WTC11 (cell line): ENCODE measurements at regions not wholly inside any gene's neighbourhood (a gene's known extent, or its start where the extent isn't known, plus 50 kb on each side); places are given as distances from the start of the nearest gene placed in this dataset.

Source experiments
- ATAC-seq: fragments of 200-7000 bp; cut with Tn5 transposase; 2 replicates; pipeline ENCODE4 v1.10.0; 2021; ENCODE audit warnings: mild to moderate bottlenecking, moderate library complexity
- CTCF ChIA-PET: fragments of 300-600 bp; sonication (Branson Sonifier 250); formaldehyde crosslinking; loops from one replicate; lab custom pipeline; 2021; ENCODE audit warnings: antibody characterized with exemption; lab: Charles Lee
- POLR2A ChIA-PET: fragments of 350-600 bp; sonication (Branson Sonifier 250); formaldehyde crosslinking; loops from one replicate; lab custom pipeline; 2021; ENCODE audit warnings: antibody characterized with exemption; lab: Charles Lee
- DNase-seq: peaks from one replicate; pipeline ENCODE4 v3.0.0; 2021; ENCODE audit warnings: low spot score
- H3K27ac Mint-ChIP-seq: 2 replicates; pipeline ENCODE4 v1.8.0; 2021; ENCODE audit warnings: mixed read lengths
- H3K27me3 Mint-ChIP-seq: 2 replicates; pipeline ENCODE4 v1.8.0; 2021; ENCODE audit warnings: low read depth, mild to moderate bottlenecking, moderate library complexity, mixed read lengths
- H3K36me3 Mint-ChIP-seq: 2 replicates; pipeline ENCODE4 v1.8.0; 2021; ENCODE audit warnings: mixed read lengths
- H3K4me1 Mint-ChIP-seq: 2 replicates; pipeline ENCODE4 v1.8.0; 2022; ENCODE audit warnings: mixed read lengths
- H3K4me3 Mint-ChIP-seq: 2 replicates; pipeline ENCODE4 v1.8.0; 2021; ENCODE audit warnings: mild to moderate bottlenecking, moderate library complexity, mixed read lengths
- H3K9me3 Mint-ChIP-seq: 2 replicates; pipeline ENCODE4 v1.8.0; 2021; ENCODE audit warnings: mixed read lengths
- CBFB ChIP-seq: sonication (generic); formaldehyde crosslinking; IDR thresholded peaks from 2 replicates; pipeline ENCODE4 v1.8.1; 2022; ENCODE audit warnings: mild to moderate bottlenecking, low read depth, missing genetic modification reagents
- CREB1 ChIP-seq: sonication (generic); formaldehyde crosslinking; IDR thresholded peaks from 2 replicates; pipeline ENCODE4 v1.8.0; 2023; ENCODE audit warnings: mild to moderate bottlenecking, missing genetic modification reagents
- EMX1 ChIP-seq: fragments of 250-450 bp; sonication (Bioruptor Pico); IDR thresholded peaks from 2 replicates; pipeline ENCODE4 v1.8.0; 2021; ENCODE audit warnings: mild to moderate bottlenecking
- GRHL2 ChIP-seq: fragments of 250-450 bp; sonication (Bioruptor Pico); IDR thresholded peaks from 2 replicates; pipeline ENCODE4 v1.8.0; 2022; ENCODE audit warnings: mild to moderate bottlenecking, moderate library complexity; ENCODE audit not compliant: insufficient replicate concordance, severe bottlenecking
- MYBL2 ChIP-seq: sonication (generic); formaldehyde crosslinking; IDR thresholded peaks from 2 replicates; pipeline ENCODE4 v1.8.1; 2023; ENCODE audit warnings: mild to moderate bottlenecking, moderate library complexity, missing genetic modification reagents
- NR3C1 ChIP-seq: sonication (generic); formaldehyde crosslinking; conservative IDR thresholded peaks from 2 replicates; pipeline ENCODE4 v1.8.1; 2023; ENCODE audit warnings: low read depth, mild to moderate bottlenecking, missing genetic modification reagents
- PRRX2 ChIP-seq: fragments of 250-450 bp; sonication (Bioruptor Pico); IDR thresholded peaks from 2 replicates; pipeline ENCODE4 v1.8.0; 2021; ENCODE audit warnings: mild to moderate bottlenecking
- RELA ChIP-seq: sonication (generic); formaldehyde crosslinking; IDR thresholded peaks from 2 replicates; pipeline ENCODE4 v1.8.1; 2022; ENCODE audit warnings: missing genetic modification reagents, mild to moderate bottlenecking, borderline replicate concordance
- ZNF232 ChIP-seq: sonication (generic); formaldehyde crosslinking; IDR thresholded peaks from 2 replicates; pipeline ENCODE4 v1.8.0; 2022; ENCODE audit warnings: mild to moderate bottlenecking, missing genetic modification reagents
- ZNF263 ChIP-seq: sonication (generic); formaldehyde crosslinking; IDR thresholded peaks from 2 replicates; pipeline ENCODE4 v1.8.1; 2022; ENCODE audit warnings: low read depth, mild to moderate bottlenecking, moderate library complexity, missing genetic modification reagents
- ZNF317 ChIP-seq: sonication (generic); formaldehyde crosslinking; IDR thresholded peaks from 2 replicates; pipeline ENCODE4 v1.8.1; 2023; ENCODE audit warnings: low read depth, mild to moderate bottlenecking, moderate library complexity, missing genetic modification reagents, borderline replicate concordance
- ZNF671 ChIP-seq: fragments of 250-450 bp; sonication (Bioruptor Pico); IDR thresholded peaks from 2 replicates; pipeline ENCODE4 v1.8.0; 2021; ENCODE audit warnings: mild to moderate bottlenecking
- TF ChIP-seq, protein P1 (sequence below): fragments of 250-450 bp; sonication (Bioruptor Pico); IDR thresholded peaks from 2 replicates; pipeline ENCODE4 v2.1.2; 2022; ENCODE audit warnings: mild to moderate bottlenecking, moderate library complexity
- TF ChIP-seq, protein P2 (sequence below): sonication (generic); formaldehyde crosslinking; IDR thresholded peaks from 2 replicates; pipeline ENCODE4 v1.8.1; 2022; ENCODE audit warnings: mild to moderate bottlenecking, moderate library complexity, missing genetic modification reagents
- TF ChIP-seq, protein P3 (sequence below): sonication (generic); formaldehyde crosslinking; IDR thresholded peaks from 2 replicates; pipeline ENCODE4 v1.8.0; 2023; ENCODE audit warnings: missing genetic modification reagents
- TF ChIP-seq, protein P4 (sequence below): sonication (generic); formaldehyde crosslinking; IDR thresholded peaks from 2 replicates; pipeline ENCODE4 v1.8.1; 2022; ENCODE audit warnings: low read depth, mild to moderate bottlenecking, moderate library complexity, missing genetic modification reagents, borderline replicate concordance
- TF ChIP-seq, protein P5 (sequence below): sonication (generic); formaldehyde crosslinking; IDR thresholded peaks from 2 replicates; pipeline ENCODE4 v1.8.0; 2022; ENCODE audit warnings: missing genetic modification reagents
- TF ChIP-seq, protein P6 (sequence below): sonication (generic); formaldehyde crosslinking; IDR thresholded peaks from 2 replicates; pipeline ENCODE4 v1.8.0; 2022; ENCODE audit warnings: mild to moderate bottlenecking, missing genetic modification reagents
- TF ChIP-seq, protein P7 (sequence below): sonication (generic); formaldehyde crosslinking; IDR thresholded peaks from 2 replicates; pipeline ENCODE4 v1.8.1; 2023; ENCODE audit warnings: mild to moderate bottlenecking, missing genetic modification reagents
- TF ChIP-seq, protein P8 (sequence below): fragments of 250-450 bp; sonication (Bioruptor Pico); IDR thresholded peaks from 2 replicates; pipeline ENCODE4 v1.8.0; 2021; ENCODE audit warnings: mild to moderate bottlenecking

DNA sequence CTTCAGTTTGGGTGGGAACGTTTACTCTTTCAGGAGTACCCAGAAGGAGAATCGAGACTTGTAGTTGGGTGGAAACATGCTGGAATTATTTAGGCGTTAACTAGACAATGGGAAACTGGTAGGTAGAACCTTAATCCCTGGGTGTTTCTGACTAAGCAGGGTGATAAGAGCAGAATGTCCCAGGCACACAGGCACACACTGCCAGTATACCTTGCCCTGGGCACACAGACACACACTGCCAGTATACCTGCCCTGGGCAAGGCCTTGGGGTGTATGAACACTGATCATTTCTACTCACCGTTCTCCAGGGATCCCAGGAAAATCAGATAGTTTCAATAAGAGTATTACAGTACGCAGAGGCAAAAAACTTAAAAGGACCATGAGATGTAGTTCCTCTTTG lies 115.5 kb downstream of the SNAPC1 start (continued):
- TF ChIP-seq, protein P1, sequence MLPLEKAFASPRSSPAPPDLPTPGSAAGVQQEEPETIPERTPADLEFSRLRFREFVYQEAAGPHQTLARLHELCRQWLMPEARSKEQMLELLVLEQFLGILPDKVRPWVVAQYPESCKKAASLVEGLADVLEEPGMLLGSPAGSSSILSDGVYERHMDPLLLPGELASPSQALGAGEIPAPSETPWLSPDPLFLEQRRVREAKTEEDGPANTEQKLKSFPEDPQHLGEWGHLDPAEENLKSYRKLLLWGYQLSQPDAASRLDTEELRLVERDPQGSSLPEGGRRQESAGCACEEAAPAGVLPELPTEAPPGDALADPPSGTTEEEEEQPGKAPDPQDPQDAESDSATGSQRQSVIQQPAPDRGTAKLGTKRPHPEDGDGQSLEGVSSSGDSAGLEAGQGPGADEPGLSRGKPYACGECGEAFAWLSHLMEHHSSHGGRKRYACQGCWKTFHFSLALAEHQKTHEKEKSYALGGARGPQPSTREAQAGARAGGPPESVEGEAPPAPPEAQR (CRISPR knock-in tag): no peak
- TF ChIP-seq, protein P2, sequence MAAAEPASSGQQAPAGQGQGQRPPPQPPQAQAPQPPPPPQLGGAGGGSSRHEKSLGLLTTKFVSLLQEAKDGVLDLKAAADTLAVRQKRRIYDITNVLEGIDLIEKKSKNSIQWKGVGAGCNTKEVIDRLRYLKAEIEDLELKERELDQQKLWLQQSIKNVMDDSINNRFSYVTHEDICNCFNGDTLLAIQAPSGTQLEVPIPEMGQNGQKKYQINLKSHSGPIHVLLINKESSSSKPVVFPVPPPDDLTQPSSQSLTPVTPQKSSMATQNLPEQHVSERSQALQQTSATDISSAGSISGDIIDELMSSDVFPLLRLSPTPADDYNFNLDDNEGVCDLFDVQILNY (CRISPR knock-in tag): no peak
- TF ChIP-seq MYBL2 (CRISPR knock-in tag): no peak
- TF ChIP-seq, protein P3, sequence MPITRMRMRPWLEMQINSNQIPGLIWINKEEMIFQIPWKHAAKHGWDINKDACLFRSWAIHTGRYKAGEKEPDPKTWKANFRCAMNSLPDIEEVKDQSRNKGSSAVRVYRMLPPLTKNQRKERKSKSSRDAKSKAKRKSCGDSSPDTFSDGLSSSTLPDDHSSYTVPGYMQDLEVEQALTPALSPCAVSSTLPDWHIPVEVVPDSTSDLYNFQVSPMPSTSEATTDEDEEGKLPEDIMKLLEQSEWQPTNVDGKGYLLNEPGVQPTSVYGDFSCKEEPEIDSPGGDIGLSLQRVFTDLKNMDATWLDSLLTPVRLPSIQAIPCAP (CRISPR knock-in tag): no peak
- TF ChIP-seq CBFB (CRISPR knock-in tag): no peak
- TF ChIP-seq RELA (CRISPR knock-in tag): no peak
- TF ChIP-seq ZNF671 (CRISPR knock-in tag): no peak

DNA sequence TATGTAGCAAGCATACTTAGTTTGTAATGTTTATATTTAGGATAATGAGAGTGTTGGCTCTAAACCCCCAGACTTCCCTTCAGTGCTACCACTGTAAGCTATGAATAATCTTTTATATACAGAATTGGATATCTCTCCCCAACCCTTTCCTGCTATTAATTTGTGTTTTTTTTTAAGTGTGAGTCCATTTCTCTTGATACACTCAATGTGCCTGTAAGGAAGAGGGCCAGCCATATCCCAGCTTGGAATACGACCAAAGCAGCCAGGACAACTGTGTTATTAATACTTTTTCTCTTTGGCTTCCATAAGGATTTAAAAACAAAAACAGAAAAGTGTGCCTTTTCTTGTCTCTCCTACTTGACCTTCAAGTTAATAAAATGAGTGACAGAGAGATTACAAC lies 116.7 kb downstream of the SNAPC1 start:
- Mint-ChIP-seq H3K36me3 (peaks cover 6% of the 10 kb centered on the region), H3K27ac (no peak overlapping the region), H3K27me3 (no peaks in the 10 kb centered on the region), H3K4me3 (no peak overlapping the region), H3K9me3 (peaks cover 8% of the 10 kb centered on the region), H3K4me1 (0 out of 2 replicates have a peak, but pooled peaks cover 3% of the 10 kb centered on the region)
- POLR2A ChIA-PET: no interaction called here
- no peak for ATAC-seq
- TF ChIP-seq, protein P4, sequence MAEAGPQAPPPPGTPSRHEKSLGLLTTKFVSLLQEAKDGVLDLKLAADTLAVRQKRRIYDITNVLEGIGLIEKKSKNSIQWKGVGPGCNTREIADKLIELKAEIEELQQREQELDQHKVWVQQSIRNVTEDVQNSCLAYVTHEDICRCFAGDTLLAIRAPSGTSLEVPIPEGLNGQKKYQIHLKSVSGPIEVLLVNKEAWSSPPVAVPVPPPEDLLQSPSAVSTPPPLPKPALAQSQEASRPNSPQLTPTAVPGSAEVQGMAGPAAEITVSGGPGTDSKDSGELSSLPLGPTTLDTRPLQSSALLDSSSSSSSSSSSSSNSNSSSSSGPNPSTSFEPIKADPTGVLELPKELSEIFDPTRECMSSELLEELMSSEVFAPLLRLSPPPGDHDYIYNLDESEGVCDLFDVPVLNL (CRISPR knock-in tag): no peak
- no peak for TF ChIP-seq ZNF317 (CRISPR knock-in tag)
- TF ChIP-seq, protein P5, sequence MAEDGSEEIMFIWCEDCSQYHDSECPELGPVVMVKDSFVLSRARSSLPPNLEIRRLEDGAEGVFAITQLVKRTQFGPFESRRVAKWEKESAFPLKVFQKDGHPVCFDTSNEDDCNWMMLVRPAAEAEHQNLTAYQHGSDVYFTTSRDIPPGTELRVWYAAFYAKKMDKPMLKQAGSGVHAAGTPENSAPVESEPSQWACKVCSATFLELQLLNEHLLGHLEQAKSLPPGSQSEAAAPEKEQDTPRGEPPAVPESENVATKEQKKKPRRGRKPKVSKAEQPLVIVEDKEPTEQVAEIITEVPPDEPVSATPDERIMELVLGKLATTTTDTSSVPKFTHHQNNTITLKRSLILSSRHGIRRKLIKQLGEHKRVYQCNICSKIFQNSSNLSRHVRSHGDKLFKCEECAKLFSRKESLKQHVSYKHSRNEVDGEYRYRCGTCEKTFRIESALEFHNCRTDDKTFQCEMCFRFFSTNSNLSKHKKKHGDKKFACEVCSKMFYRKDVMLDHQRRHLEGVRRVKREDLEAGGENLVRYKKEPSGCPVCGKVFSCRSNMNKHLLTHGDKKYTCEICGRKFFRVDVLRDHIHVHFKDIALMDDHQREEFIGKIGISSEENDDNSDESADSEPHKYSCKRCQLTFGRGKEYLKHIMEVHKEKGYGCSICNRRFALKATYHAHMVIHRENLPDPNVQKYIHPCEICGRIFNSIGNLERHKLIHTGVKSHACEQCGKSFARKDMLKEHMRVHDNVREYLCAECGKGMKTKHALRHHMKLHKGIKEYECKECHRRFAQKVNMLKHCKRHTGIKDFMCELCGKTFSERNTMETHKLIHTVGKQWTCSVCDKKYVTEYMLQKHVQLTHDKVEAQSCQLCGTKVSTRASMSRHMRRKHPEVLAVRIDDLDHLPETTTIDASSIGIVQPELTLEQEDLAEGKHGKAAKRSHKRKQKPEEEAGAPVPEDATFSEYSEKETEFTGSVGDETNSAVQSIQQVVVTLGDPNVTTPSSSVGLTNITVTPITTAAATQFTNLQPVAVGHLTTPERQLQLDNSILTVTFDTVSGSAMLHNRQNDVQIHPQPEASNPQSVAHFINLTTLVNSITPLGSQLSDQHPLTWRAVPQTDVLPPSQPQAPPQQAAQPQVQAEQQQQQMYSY (CRISPR knock-in tag): no peak
- DNase-seq: no peak
- CTCF ChIA-PET: interaction anchor here (0.9 kb wide), 1 partner anchor 11 kb away, joined by 3 read pairs; no protein-coding TSS in a partner anchor

DNA sequence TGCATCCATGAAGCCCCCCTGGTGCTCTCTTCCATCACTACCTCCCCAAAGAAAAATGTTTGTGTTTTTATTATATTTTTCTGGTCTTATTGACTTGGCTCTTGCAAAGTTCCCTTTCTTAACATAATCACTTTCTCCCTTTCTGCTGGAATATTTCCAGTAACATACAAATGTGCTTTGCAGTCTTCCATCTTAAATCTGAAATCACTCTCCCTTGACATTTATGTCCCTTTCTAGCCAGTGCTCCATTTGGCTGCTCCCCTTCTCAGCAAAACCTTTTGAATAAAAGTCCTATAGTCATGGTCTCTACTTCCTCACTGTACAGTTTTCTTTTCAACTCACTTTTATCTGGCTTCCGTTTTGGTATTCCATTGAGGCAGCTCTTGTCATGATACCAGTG lies 118.8 kb downstream of the SNAPC1 start:
- POLR2A ChIA-PET: no interaction called here
- H3K36me3 Mint-ChIP-seq: peaks cover 6% of the 10 kb centered on the region
- CTCF ChIA-PET: no interaction called here
- no peak overlapping the region for H3K4me3 Mint-ChIP-seq
- H3K27ac Mint-ChIP-seq: no peak overlapping the region
- H3K27me3 Mint-ChIP-seq: no peaks in the 10 kb centered on the region
- ATAC-seq (no peak), DNase-seq (no peak)
- H3K9me3 Mint-ChIP-seq: peaks cover 8% of the 10 kb centered on the region
- H3K4me1 Mint-ChIP-seq: peaks cover 6% of the 10 kb centered on the region; the same call in 1 of the 2 replicates
- TF ChIP-seq NR3C1 (CRISPR knock-in tag): no peak
- TF ChIP-seq ZNF263 (CRISPR knock-in tag): no peak
- no peak for TF ChIP-seq EMX1 (CRISPR knock-in tag)
- no peak for TF ChIP-seq CREB1 (CRISPR knock-in tag)
- TF ChIP-seq, protein P6, sequence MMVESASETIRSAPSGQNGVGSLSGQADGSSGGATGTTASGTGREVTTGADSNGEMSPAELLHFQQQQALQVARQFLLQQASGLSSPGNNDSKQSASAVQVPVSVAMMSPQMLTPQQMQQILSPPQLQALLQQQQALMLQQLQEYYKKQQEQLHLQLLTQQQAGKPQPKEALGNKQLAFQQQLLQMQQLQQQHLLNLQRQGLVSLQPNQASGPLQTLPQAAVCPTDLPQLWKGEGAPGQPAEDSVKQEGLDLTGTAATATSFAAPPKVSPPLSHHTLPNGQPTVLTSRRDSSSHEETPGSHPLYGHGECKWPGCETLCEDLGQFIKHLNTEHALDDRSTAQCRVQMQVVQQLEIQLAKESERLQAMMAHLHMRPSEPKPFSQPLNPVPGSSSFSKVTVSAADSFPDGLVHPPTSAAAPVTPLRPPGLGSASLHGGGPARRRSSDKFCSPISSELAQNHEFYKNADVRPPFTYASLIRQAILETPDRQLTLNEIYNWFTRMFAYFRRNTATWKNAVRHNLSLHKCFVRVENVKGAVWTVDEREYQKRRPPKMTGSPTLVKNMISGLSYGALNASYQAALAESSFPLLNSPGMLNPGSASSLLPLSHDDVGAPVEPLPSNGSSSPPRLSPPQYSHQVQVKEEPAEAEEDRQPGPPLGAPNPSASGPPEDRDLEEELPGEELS (CRISPR knock-in tag): no peak
- TF ChIP-seq ZNF232 (CRISPR knock-in tag): no peak
- no peak for TF ChIP-seq GRHL2 (CRISPR knock-in tag)
- TF ChIP-seq, protein P7, sequence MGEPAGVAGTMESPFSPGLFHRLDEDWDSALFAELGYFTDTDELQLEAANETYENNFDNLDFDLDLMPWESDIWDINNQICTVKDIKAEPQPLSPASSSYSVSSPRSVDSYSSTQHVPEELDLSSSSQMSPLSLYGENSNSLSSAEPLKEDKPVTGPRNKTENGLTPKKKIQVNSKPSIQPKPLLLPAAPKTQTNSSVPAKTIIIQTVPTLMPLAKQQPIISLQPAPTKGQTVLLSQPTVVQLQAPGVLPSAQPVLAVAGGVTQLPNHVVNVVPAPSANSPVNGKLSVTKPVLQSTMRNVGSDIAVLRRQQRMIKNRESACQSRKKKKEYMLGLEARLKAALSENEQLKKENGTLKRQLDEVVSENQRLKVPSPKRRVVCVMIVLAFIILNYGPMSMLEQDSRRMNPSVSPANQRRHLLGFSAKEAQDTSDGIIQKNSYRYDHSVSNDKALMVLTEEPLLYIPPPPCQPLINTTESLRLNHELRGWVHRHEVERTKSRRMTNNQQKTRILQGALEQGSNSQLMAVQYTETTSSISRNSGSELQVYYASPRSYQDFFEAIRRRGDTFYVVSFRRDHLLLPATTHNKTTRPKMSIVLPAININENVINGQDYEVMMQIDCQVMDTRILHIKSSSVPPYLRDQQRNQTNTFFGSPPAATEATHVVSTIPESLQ: no peak
- no peak for TF ChIP-seq RELA (CRISPR knock-in tag)
- TF ChIP-seq PRRX2 (CRISPR knock-in tag): no peak
- TF ChIP-seq, protein P8, sequence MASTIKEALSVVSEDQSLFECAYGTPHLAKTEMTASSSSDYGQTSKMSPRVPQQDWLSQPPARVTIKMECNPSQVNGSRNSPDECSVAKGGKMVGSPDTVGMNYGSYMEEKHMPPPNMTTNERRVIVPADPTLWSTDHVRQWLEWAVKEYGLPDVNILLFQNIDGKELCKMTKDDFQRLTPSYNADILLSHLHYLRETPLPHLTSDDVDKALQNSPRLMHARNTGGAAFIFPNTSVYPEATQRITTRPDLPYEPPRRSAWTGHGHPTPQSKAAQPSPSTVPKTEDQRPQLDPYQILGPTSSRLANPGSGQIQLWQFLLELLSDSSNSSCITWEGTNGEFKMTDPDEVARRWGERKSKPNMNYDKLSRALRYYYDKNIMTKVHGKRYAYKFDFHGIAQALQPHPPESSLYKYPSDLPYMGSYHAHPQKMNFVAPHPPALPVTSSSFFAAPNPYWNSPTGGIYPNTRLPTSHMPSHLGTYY (CRISPR knock-in tag): no peak
